Loucy (cell line): ENCODE measurements at regions not wholly inside any gene's neighbourhood (a gene's known extent, or its start where the extent isn't known, plus 50 kb on each side); places are given as distances from the start of the nearest gene placed in this dataset.

Experiments
- H2AFZ ChIP-seq: fragments of 200-600 bp; sonication (generic); 2 replicates; pipeline ENCODE4 v1.6.0; 2016; ENCODE audit warnings: antibody characterized with exemption, mild to moderate bottlenecking, low read length, moderate library complexity
- H3F3A ChIP-seq: fragments of 200-600 bp; 2 replicates; pipeline ENCODE4 v1.6.0; 2016; ENCODE audit warnings: antibody characterized with exemption, low read depth, mild to moderate bottlenecking
- H3K27me3 ChIP-seq: fragments of 200-600 bp; sonication (generic); 2 replicates; pipeline ENCODE4 v1.6.1; 2014; ENCODE audit warnings: low read length, mild to moderate bottlenecking; ENCODE audit not compliant: insufficient read depth, poor library complexity, severe bottlenecking
- H3K36me3 ChIP-seq: fragments of 200-600 bp; sonication (generic); 2 replicates; pipeline ENCODE4 v1.6.1; 2016; ENCODE audit warnings: low read length; ENCODE audit not compliant: insufficient read depth
- H3K4me1 ChIP-seq: fragments of 200-600 bp; sonication (generic); 2 replicates; pipeline ENCODE4 v1.5.1; 2014; ENCODE audit warnings: low read length, mild to moderate bottlenecking; ENCODE audit not compliant: insufficient read depth, poor library complexity, severe bottlenecking
- H3K4me2 ChIP-seq: fragments of 200-600 bp; sonication (generic); 2 replicates; pipeline ENCODE4 v1.6.0; 2014; ENCODE audit warnings: antibody characterized with exemption, low read length, low read depth, mild to moderate bottlenecking; ENCODE audit not compliant: poor library complexity, severe bottlenecking
- H3K4me3 ChIP-seq: fragments of 200-600 bp; sonication (generic); 2 replicates; pipeline ENCODE4 v1.5.1; 2014; ENCODE audit warnings: low read length, mild to moderate bottlenecking, mixed read lengths; ENCODE audit not compliant: poor library complexity, severe bottlenecking
- H3K79me2 ChIP-seq: fragments of 200-600 bp; sonication (generic); 2 replicates; pipeline ENCODE4 v1.6.1; 2014; ENCODE audit warnings: low read length; ENCODE audit not compliant: insufficient read depth
- H3K9ac ChIP-seq: fragments of 200-600 bp; sonication (generic); 2 replicates; pipeline ENCODE4 v1.6.0; 2014; ENCODE audit warnings: mild to moderate bottlenecking, low read depth, low read length, moderate library complexity; ENCODE audit not compliant: poor library complexity, severe bottlenecking
- H3K9me2 ChIP-seq: fragments of 200-600 bp; sonication (generic); replicated peaks from 2 replicates; pipeline ENCODE4 v1.6.1; 2016; ENCODE audit warnings: low read depth, low read length, mixed read lengths
- H3K9me3 ChIP-seq: fragments of 200-600 bp; sonication (generic); 2 replicates; pipeline ENCODE4 v1.6.1; 2014; ENCODE audit warnings: mild to moderate bottlenecking, antibody characterized with exemption, low read length, low read depth; ENCODE audit not compliant: insufficient read depth
- H4K20me1 ChIP-seq: fragments of 200-600 bp; sonication (generic); 2 replicates; pipeline ENCODE4 v1.6.0; 2014; ENCODE audit warnings: antibody characterized with exemption, low read length, mild to moderate bottlenecking; ENCODE audit not compliant: insufficient read depth, poor library complexity, severe bottlenecking
- EZH2phosphoT487 ChIP-seq: fragments of 200-600 bp; IDR thresholded peaks from 2 replicates; pipeline ENCODE4 v1.6.1; 2018; ENCODE audit warnings: antibody characterized with exemption, mild to moderate bottlenecking, moderate library complexity, borderline replicate concordance
- TF ChIP-seq, protein P1 (sequence below): fragments of 200-600 bp; sonication (generic); conservative IDR thresholded peaks from 2 replicates; pipeline ENCODE4 v1.5.1; 2014; ENCODE audit warnings: mild to moderate bottlenecking, antibody characterized with exemption, low read length

DNA sequence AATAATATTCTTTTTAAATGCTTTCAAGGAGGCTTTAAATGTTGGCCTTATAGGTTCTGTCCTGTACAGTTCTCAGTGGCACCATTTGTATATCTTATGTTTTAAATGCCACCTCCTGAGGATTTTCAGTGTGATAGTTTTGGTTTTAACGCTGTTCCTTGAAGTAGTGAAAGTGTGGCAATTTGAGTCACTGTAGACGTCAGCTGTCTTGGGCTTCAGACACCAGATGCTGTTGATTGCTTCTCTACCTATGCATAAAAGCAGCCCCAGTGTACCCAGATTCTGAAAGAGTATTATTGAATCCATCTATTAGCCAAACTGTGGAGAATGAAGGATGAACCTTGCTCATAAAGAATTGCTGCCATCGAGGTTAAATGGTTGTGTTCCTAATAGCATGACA is 316.8 kb upstream of the GBE1 start:
- no peak overlapping the region for H2AFZ ChIP-seq
- no peaks in the 10 kb centered on the region for H3F3A ChIP-seq
- TF ChIP-seq, protein P1, sequence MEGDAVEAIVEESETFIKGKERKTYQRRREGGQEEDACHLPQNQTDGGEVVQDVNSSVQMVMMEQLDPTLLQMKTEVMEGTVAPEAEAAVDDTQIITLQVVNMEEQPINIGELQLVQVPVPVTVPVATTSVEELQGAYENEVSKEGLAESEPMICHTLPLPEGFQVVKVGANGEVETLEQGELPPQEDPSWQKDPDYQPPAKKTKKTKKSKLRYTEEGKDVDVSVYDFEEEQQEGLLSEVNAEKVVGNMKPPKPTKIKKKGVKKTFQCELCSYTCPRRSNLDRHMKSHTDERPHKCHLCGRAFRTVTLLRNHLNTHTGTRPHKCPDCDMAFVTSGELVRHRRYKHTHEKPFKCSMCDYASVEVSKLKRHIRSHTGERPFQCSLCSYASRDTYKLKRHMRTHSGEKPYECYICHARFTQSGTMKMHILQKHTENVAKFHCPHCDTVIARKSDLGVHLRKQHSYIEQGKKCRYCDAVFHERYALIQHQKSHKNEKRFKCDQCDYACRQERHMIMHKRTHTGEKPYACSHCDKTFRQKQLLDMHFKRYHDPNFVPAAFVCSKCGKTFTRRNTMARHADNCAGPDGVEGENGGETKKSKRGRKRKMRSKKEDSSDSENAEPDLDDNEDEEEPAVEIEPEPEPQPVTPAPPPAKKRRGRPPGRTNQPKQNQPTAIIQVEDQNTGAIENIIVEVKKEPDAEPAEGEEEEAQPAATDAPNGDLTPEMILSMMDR = no peak
- TF ChIP-seq EZH2phosphoT487 = no peak
- no peak overlapping the region for H3K4me2 ChIP-seq
- no peaks in the 10 kb centered on the region for H4K20me1 ChIP-seq
- no peak overlapping the region for H3K4me3 ChIP-seq
- H3K4me1 ChIP-seq = peaks cover 3% of the 10 kb centered on the region
- H3K79me2 ChIP-seq = no peaks in the 10 kb centered on the region
- H3K9me3 ChIP-seq = no peaks in the 10 kb centered on the region
- no peaks in the 10 kb centered on the region for H3K9me2 ChIP-seq
- H3K36me3 ChIP-seq = no peaks in the 10 kb centered on the region
- H3K9ac ChIP-seq = no peak overlapping the region
- H3K27me3 ChIP-seq = no peaks in the 10 kb centered on the region

DNA sequence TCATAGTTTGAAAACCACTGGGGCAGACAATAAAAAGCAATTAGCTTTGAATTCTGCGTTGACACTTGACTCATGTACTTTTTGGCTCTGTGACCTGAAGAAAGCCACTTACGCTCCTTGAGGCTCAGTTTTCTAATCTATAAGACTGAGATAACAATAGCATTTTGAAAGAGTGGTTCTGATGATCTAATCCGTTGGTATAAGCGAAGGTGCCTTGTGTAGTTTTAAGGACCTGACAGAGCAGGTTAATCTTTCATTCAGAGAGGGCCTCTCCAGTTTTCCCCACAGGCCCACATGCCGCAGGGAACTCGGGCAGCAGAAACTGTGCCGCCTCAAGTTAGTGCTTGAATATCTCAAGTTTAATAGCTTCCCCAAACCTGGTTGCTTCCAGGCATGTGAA is 306.0 kb upstream of the GBE1 start:
- H3K9me2 ChIP-seq = no peaks in the 10 kb centered on the region
- H3K79me2 ChIP-seq = no peaks in the 10 kb centered on the region
- H3K9me3 ChIP-seq = no peaks in the 10 kb centered on the region
- no peaks in the 10 kb centered on the region for H4K20me1 ChIP-seq
- no peak overlapping the region for H2AFZ ChIP-seq
- H3K36me3 ChIP-seq = no peaks in the 10 kb centered on the region
- no peaks in the 10 kb centered on the region for H3F3A ChIP-seq
- H3K9ac ChIP-seq = no peak overlapping the region
- H3K4me3 ChIP-seq = no peak overlapping the region
- TF ChIP-seq EZH2phosphoT487 = no peak
- TF ChIP-seq, protein P1 = no peak
- no peak overlapping the region for H3K4me2 ChIP-seq
- no peaks in the 10 kb centered on the region for H3K27me3 ChIP-seq
- H3K4me1 ChIP-seq = no peaks in the 10 kb centered on the region

DNA sequence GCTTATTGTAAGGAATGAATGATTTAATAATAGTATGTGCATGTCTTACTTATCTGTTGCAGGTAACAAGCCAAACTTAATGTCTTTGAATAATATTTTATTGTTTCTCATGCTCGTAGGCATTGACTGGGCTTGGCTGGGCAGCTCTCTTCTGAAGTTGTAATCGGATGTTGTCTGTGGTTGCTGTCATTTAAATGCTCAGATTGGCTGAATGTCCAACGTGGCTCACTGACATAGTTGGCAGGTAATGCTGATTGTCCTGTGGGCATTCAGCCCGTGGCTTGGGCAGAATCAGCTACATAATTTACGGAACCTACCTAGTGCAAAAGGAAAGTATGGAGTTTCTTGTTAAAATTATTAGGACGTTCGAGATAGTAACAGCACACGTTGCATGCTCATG is 297.4 kb upstream of the GBE1 start:
- no peaks in the 10 kb centered on the region for H3K27me3 ChIP-seq
- H3K4me3 ChIP-seq = no peak overlapping the region
- H3K79me2 ChIP-seq = no peaks in the 10 kb centered on the region
- no peaks in the 10 kb centered on the region for H3K9me3 ChIP-seq
- H2AFZ ChIP-seq = no peak overlapping the region
- H3K36me3 ChIP-seq = no peaks in the 10 kb centered on the region
- no peaks in the 10 kb centered on the region for H3K4me1 ChIP-seq
- no peaks in the 10 kb centered on the region for H3K9me2 ChIP-seq
- no peaks in the 10 kb centered on the region for H4K20me1 ChIP-seq
- TF ChIP-seq EZH2phosphoT487 = no peak
- TF ChIP-seq, protein P1 = no peak
- H3K9ac ChIP-seq = no peak overlapping the region
- no peak overlapping the region for H3K4me2 ChIP-seq
- H3F3A ChIP-seq = no peaks in the 10 kb centered on the region
